ENCODE measurements at regions not wholly inside any gene's neighbourhood (a gene's known extent, or its start where the extent isn't known, plus 50 kb on each side); places are given as distances from the start of the nearest gene placed in this dataset.
"Not testable (repeated sequence)": the region's sequence is repeated elsewhere in the genome, so short reads cannot be mapped to it uniquely, and the experiment has no call there.

DNA sequence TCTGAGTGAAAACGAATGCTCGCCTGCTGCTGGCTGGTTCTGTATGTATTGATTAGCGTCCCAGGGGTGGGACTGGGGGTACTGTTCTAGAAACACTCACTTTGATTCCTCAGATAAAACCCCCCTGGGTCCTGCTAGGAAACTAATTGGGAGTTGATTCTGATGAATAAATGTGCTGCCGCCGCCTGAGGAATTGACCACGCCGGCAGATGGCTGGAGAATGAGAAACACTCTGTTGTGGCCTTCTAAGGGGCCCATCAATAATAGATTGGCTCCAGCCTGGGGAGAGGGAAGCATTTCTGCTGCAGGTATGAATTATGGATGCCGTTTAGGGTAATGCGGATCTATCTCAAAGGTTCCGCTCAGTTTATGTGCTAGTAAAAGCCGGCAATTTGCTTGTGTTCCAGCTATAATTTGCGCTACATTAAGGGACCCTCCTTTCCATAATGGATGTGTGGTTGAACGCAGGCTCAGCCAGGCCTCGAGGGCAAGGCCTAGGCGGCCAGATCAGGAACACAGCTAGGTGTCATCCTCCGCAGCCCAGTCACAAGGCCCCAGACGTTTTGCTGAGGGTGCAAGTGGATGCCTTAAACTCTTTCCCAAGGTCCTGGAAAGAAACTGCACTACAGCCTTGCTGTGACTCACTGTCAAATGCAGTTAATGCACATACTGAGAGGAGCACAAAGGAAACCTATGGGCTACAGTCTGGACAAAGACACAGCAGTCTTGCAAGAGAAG is 132.2 kb upstream of the HS3ST2 start:
- no peak for DNase-seq

DNA sequence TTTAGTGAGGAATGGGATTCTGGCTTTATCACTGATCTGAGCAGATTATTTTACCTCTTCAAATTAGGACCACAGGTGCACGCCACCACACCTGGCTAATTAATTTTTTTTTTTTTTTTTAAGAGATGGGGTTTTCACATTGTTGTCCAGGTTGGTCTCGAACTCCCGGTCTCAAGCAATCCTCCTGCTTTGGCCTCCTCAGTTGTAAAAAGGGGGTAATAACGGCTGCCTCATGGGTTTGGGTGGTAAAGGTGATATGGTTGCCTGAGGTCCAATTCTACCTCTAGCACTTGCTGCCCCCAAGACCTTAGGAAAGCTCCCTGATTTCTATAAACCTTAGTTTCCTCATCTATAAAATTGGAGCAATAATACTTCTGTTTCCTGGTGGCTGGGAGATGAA is 130.7 kb upstream of the HS3ST2 start:
- DNase-seq = no peak

DNA sequence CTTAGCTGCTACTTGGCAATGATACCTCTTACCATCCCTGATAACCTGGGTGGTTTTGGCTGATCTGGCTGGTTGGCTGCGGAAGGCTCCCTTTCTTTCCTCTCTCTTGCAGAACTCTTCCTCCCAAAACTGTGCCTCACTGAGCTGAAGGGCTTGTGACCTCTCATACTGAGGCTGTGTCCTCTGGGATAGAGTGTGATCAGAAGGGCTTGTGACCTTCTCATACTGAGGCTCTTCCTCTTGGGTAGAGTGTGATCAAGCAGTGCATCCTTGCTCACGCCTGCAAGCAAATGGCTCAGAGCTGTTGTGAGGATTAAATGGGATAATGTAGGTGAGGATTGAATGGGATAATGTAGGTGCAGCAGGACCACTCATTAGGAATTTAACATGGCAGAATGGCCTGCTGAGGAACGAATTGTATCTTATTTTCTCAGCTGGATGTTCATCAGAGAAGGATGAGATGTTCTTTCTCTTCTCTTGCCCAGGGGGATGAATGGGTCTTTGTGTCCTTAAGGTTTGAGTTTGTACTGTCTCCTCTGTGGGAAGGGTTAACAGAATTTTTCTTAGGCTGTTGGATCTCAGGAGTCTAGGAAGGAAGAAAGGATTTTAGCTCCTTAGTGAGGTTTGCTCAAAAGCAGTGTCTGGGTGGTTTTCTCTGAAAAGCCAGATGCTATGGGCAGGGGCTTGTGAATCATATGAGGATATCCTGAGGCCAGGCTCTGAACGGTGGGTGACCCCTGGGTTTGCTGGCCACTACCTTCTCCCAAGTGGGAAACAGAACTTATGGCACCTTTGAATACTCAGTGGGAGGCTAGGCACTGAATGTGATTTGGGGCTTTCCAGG is 130.0 kb upstream of the HS3ST2 start:
- DNase-seq = no peak

- no peak for DNase-seq
These were observed 129.1 kb upstream of the HS3ST2 start for GRCh38 chr16:22684574-22685458.

DNA sequence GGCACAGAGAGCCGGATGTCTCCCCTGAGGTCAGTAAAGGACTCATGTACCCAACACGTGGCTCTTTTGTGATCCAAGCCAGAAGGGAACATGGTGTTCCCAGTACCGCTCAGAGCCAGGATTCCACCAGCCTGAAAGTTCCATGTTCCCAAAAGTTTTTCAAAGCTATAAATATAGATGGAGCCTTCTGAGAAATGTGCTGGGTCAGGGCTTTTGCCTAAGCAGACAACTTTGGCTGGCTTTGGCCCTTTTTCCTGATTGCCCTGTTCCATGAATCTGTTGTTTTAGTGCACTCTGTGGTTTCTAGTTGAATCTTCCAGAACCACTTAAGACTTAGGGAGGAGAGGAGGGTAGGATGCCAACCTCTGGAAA is 128.5 kb upstream of the HS3ST2 start:
- DNase-seq = no peak

DNA sequence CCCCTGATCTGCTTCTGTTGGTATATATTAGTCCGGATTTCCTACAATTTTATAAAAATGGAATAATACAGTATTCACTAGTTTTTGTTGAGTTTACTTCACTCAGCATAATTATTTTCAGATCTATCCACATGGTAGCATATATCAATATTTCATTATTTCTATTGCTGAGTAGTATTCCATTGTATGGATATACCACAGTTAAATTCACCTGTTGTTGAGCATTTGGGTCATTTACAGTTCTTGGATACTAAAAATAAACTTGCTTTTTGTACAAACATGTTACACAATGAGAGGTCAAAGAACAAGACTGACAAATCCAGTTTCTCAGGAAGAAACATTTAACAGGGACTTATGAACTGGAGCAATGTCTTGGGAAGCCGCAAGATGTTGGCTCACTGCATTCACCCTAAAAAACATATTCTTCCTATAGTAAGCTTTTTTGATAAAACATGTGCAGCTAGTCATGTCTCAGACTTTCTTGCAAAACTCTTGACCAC is 126.9 kb upstream of the HS3ST2 start:
- DNase-seq = no peak

DNA sequence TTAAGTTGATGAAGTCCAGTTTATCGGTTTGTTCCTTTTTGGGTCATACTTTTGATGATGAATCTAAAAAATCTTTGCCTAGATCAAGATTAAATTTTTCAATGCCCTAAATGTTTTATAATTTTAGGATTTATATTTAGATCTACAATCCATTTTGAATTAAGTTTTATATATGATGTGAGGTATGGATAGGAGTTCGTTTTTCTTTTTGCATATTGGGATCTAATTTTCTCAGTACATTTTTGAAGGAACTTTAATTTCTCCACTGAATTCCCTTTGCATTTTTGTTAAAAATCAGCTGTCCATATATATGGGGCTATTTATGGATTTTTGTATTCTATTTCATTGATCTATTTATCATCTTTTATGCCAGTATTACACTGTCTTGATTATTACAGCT is 125.5 kb upstream of the HS3ST2 start:
- no peak for DNase-seq

GRCh38 chr16:22688930-22689329 is 125.0 kb upstream of the HS3ST2 start:
- no peak for DNase-seq

DNA sequence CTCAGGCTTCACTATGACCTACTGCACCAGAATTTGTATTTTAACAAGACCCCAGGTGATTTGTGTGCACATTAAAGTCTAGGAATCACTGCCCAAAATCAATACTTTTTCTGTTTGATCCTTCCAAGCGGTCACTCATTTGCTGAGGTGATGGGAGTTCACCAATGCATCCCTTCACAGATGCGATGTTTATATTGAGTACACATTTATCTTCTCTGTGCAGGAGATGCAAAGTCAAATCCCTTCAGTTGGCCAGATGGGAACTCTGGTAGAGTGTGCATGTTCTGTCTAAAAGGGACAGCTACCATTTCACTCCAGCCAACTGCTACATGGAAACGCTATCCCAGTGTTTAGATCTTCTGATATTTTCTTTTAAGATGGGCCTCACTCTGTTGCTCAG is 122.6 kb upstream of the HS3ST2 start:
- no peak for DNase-seq

GRCh38 chr16:22692034-22692433 is 121.9 kb upstream of the HS3ST2 start:
- no peak for DNase-seq

- DNase-seq = no peak
These were observed 120.9 kb upstream of the HS3ST2 start for GRCh38 chr16:22692916-22693637.

DNA sequence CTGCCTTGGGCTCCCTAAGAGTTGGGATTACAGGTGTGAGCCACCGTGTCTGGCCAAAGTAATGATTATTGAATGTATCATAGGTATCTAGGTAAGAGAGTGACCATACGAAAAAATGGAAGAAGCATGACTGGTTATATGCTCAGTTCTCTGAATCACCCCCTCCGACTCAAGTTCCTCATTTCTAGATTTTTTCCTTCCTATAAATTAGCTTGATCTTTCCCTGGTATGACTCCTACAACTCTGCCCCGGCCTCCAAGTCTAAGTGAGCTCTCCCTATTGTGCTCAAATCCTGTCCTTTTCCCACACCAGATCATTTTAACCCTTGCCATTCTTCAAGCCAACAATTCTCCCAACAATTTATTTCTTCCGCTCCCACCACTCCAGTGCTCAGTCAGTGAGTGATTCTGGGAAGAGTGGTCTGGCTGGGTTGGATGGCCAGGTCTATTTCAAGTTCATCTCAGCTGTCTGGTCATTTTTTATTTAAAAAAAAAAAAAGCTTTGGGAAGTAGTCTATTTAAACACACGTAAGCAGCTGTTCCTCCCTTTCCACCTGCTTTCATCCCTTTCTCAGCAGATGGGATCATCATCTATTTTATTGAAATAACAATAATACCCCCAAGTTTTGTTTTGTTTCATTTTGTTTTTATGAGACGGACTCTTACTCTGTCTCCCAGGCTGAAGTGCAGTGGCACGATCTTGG is 120.2 kb upstream of the HS3ST2 start:
- DNase-seq = no peak

DNA sequence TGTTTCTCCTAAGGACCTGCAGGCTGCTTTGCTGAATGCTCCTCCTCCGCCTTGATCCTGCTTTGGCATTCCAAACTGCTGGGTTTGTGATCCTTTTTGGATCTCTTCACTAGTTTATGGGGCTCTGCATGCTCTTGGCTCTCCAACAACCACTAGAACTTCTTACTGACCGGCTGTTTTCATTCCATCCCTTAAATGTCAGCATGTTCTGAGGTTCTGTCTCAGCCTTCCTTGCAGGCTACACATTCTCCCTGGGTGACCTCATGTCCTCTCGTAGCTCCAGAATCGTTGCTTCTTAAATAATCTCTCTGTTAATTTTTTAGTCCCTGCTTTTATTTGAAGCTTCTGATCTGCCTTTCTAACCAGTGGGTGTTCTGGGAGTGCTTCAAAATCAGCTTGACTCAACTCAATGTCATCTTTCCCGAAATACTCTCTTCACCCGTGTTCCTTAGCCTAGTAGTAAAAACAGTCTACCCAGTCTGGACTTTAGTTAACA is 119.0 kb upstream of the HS3ST2 start:
- no peak for DNase-seq

GRCh38 chr16:22695773-22696172 is 118.2 kb upstream of the HS3ST2 start:
- DNase-seq = not testable (repeated sequence)

DNA sequence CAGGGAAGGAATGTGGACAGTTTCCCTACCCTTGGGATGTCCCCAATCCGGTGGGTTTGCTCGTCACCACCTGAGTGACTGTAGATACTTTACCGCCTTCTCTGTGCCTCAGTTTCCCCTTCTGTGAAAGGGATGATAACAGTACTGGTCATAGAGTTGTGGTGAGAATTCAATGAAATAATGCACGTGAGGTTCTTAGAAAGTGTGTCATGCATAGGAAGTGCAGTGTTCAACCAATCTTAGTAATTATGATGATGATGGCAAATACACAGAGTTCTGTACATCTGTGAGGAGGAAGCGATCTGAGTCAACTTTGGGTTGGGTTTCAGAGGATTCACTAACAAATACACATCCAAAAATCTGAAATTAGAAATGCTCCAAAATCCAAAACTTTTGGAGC is 114.6 kb upstream of the HS3ST2 start:
- DNase-seq = no peak

DNA sequence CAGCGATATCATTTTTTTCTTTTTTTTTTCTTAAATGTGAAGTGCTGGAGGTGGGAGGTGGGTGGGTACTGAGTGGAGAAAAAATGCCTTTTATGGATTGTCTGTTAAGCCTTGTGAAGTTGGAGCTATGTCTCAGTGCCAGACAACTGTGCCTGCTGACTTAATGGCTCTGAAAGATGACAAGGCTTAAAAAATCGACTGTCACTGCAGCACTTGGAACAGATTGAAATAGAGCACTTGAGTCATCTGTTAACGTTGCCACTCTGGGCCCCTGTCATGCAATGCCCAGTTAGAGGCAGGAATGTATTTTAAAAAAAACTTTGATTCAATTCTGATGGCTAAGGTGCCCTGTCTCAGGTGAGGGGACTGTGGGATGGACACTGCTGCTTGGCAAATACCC is 108.2 kb upstream of the HS3ST2 start:
- DNase-seq = no peak

- DNase-seq = no peak
These were observed 103.6 kb upstream of the HS3ST2 start for GRCh38 chr16:22710326-22710725.

GRCh38 chr16:22711847-22712246 is 102.1 kb upstream of the HS3ST2 start:
- no peak for DNase-seq

GRCh38 chr16:22712471-22712870 is 101.5 kb upstream of the HS3ST2 start:
- DNase-seq = no peak

DNA sequence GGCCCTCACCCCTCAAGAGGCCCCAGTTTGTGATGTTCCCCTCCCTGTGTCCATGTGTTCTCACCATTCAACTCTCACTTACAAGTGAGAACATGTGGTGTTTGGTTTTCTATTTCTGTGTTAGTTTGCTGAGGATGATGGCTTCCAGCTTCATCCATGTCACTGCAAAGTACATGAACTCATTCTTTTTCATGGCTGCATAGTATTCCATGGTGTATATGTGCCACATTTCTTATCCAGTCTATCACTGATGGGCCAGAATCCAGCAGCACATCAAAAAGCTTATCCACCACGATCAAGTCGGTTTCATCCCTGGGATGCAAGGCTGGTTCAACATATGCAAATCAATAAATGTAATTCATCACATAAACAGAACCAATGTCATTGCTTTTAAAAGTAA is 95.4 kb upstream of the HS3ST2 start:
- not testable (repeated sequence) for DNase-seq

DNA sequence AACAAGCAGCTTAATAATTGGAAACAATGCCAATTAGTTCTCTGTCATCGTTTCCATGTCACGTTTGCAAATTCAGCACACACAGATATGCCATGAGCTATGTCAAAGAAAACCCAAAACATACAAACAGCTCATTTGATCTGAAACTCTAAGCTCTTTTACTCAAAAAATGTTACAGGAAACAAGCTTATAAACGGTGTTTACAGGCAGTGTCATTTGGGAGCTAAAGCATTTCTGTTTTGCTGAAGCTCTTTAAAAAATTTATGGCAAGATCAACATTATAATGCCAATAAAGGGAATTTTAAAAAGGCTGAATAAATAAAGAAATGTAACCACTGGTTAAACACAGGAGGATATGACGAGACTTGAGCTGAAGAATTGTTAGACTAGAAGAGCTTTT is 94.0 kb upstream of the HS3ST2 start:
- DNase-seq = no peak

Measured in right kidney (tissue), 1 donor.